HG03432 (cell line): ENCODE measurements at regions not wholly inside any gene's neighbourhood (a gene's known extent, or its start where the extent isn't known, plus 50 kb on each side); places are given as distances from the start of the nearest gene placed in this dataset.
A peak's percentile ranks its signal among the peaks of the same experiment; 100 is the strongest.
"Not testable (repeated sequence)": the region's sequence is repeated elsewhere in the genome, so short reads cannot be mapped to it uniquely, and the experiment has no call there.

Experiments
- ATAC-seq: cut with Tn5 transposase; IDR thresholded peaks from one replicate; pipeline ENCODE4 v1.9.1; 2021; ENCODE audit warnings: mild to moderate bottlenecking, moderate library complexity; ENCODE audit not compliant: unreplicated experiment

DNA sequence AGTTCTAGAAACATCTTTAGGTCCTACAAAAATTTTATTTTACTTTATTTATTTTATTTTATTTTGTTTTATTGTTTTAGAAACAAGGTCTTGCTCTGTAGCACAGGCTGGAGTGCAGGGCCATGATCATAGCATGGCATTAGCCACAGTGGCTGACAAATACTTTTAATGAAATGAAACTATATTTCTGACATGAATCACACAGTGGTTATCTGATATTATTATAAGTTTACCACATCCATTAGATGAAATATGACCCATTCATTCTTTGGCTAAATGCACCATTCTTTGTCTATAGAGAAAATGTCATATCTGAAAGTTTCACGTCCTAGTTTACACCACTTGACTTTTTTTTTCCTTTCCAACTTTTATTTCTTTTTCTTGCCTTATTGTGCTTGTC is 613.4 kb upstream of the ADAMTS5 start:
- ATAC-seq, result no peak

DNA sequence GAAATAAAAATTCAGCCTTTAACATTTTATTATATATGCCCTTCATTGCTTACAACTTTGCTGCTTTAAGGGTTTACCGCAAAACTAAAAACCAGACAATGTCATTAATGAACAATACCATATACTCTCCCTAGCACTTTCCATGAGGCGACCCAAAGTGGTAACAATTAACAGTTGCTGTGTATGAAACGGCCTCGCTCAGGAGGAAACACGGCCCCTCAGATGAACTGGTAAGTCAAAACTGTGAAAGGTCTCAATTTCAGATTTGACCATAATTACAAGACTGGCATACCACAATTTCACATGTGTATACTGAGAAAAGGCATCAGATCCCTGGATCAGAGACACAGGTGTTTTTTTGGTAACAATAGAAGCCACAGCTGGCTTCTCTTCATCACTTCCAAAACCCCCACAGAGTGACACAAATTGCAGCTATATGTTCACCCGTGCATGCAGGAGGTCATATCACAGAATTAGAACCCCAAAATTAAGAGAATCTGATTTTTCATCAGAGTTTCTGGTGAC is 611.9 kb upstream of the ADAMTS5 start:
- ATAC-seq, result no peak

DNA sequence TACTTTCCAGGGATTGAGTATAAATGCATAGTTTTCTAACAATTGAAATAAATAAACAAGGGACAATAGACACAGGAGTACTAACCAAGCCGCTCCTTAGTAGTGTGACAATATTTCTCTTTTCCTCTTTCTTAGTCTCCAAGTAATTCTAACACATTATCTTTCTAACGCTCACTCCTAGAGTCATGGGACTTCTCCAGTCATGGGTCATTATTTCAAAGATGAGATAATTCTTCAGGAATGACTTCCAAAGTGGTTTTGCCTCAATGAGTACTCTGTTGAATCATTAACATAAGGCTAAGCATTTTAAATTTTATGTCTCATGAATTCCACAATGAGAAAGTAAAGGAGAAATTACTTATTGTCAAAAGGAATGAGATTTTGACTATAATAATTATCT is 605.8 kb upstream of the ADAMTS5 start:
- no peak for ATAC-seq

DNA sequence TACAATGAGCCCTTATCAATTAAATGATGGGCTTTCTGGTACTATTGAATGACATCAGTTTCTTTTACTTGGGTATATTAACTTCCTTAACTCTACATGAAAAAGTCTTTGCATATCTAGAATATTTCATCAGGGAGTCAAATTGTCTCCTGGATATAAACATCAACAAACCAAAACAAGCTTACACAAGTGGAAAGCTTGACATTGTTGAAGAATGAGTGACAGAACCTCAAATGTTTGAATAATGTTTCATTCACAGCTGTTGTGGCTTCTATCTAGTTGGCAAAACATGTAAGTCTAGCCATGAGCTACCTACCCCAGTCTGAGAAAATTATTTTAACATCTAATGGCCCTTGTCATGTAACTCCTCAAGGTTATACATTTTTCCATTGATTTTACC is 604.8 kb upstream of the ADAMTS5 start:
- no peak for ATAC-seq

DNA sequence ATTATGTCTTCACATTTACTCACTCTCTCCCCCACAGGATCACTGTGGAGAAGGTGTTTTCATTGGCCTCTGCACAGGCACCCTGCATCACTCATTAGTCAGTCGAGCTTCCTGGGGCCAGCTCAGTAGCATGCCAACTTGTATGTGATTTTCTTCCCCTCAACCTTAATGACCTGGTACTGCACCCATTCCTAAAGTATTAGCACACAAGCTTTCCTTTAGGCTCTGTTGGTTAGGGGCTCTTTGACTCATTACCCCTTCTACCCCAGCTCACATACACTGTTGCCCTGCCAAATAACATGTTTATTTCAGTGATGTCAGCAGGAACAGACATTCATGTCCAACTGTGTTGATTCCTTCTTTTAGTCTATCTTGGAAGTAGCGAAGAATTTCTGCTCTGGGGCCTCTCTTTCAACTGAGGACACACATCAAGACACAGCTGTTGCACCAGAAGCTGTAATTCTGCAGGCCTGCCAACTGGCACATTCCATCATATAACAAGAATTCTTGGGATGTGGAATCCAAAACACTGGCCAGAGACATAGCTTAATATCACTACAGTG is 603.5 kb upstream of the ADAMTS5 start:
- no peak for ATAC-seq

DNA sequence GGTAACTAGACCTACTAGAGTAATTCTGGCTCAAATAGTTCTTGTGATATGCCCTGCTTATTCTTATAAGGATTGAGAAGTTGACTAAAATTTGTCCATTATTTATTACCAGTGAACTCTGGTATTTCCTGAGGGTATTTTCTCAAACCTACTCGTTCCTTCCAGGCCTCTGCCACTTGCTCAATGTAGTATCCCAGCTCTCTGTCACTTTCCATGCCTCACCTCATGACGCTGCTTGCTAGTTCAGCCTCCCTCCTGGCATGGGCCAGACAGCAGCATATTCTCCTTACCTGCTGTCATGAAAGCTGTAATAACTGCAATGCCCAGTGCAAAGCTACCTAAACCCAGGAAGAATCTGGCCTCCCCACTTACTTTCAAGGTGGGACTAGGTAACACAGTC is 602.9 kb upstream of the ADAMTS5 start:
- no peak for ATAC-seq

DNA sequence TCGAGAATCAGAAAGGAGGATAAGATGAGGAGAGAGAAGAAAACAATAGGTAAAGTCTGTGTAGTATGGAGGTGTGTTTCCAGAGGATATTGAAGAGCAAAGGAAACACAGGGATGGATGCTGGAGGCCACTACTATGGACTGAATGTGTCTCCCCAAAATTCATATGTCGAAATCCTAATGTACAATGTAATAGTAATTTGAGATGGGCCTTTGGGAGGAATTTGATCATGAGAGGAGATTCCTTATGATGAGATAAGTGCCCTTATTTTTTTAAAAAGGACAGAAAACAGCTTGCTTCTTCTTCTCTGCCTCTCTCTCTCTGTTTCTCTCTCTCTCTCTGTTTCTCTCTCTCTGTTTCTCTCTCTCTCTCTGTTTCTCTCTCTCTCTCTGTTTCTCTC is 602.2 kb upstream of the ADAMTS5 start:
- ATAC-seq, result no peak

DNA sequence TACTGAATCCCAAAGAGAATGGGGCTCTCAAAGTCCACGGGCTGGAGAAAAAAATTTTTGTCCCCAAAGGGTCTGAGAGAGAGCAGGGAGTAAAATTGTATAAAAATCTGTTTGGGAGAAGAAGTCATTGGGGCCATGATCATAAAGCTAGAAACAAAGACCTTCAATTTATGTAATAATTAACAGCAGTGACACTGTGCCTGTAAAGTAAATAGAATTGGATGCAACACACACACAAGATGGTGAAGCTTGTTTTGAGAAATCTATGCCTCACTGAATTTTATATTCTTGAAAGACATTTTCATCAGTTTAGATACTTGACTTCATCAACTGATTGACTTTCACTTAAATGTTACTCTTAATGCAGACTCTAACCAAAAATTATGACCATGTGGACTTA is 600.5 kb upstream of the ADAMTS5 start:
- ATAC-seq, result no peak

DNA sequence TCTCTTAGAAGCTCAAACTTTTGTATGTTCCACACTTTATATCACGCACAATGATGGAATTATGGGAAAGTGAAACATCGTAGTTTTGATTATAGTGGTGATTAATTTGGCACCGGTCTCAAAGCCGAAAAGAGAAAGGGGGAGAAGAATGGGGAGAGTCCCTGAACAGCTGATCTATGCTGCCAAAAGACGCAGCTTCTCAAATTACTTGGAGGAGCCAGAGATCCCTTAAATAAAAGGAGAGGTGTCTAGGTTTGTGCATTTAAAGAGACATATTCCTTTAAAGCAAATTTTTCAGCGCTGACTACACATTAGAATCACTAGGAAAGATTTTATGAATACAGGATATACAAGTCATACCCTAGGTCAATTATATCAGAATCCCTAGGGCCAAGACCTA is 599.6 kb upstream of the ADAMTS5 start:
- no peak for ATAC-seq

DNA sequence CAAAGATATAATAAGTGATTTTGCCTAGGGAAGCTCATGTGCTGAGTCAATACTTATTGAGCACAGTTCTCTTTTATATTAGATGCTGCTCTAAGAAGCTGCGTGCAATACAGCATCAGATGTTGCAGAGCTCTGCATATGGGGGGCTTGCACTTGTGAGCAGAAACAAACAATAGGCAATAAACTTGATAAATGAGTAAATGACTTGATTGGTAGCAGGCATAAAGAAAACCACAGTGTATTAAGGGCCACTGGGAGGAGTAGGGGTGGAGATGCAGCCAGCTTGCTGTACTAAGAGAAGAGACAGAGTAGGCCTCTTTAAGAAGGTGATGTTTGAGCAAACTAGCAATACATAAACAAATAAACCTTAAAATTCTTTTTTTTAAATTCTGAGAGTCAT is 598.5 kb upstream of the ADAMTS5 start:
- ATAC-seq, result no peak

DNA sequence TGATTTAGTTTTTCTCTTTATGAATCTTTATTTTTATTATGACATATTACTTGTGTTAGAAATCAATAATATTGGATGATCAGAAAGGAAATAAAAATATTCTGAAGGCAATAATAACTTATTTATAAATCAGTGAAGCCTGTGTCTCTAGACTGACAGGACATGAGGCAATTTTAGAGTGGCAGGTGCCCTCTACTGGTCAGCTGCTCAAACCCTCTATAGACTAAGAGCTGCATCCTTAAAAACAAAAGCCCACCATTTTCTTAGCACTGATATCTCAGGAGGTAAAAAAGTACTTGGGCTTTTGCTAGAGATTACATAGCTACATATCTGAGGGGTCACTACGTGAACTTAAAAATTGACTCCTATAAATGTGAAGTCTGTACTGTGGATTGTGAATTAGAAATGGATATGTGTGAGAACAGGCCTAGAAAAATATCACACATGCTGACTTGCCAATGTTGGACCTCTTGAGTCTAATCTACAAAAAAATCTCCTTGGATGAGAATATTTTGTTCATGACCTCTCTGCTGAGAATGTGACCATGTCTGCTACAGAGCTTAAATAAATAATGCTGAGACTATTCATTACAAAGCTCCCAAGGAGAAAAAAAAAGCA is 597.9 kb upstream of the ADAMTS5 start:
- ATAC-seq, result peak; percentile 59

DNA sequence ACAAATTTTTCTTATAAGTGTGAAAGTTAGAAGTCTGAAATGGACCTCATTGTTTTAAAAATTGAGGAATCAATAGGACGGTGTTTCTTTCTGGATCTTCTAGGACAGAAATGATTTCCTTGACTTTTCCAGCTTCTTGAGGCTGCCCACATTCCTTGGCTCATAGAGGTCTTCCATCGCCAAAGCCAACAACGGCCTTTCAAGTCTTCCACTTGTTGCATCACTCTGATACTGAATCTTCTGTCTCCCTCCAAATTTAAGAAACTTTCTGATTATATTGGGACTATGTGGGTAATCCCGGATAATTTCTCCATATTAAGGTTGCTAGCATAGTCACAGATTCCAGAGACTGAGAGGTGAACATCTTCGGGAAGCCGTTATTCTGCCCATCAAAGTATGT is 595.4 kb upstream of the ADAMTS5 start:
- ATAC-seq, result no peak

DNA sequence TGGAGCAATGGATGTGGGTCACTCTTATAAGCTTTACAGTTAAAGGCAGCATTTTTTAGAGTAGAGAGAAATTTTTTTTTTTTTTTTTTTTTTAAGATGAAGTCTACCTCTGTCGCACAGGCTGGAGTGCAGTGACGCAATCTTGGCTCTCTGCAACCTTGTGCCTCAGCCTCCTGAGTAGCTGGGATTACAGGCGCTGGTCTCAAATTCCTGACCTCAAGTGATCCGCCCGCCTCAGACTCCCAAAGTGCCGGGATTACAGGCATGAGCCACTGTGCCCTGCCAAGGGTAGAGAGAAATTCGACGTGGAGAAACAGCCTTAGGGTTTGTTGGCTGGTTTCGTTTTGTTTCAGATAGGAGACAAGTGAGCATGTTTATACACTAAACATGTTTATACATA is 594.2 kb upstream of the ADAMTS5 start:
- ATAC-seq, result no peak

DNA sequence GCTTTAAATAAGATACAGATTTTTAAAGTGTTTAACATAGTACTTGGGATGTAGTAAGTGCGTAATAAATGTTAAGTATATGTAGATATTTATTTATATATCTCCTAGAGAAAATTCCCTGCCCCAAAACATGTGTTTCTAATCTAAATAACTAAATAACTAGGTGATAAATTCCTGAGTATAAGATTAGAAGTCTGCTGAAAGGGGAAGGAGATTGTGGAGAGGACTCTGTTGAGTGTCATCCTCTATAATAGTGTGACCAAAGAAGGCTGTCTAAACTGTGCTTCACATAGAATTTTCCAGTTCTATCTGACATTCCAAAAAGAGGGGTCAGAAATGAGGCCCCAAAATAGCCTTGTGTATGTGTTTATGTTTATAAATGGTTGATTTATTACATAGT is 590.5 kb upstream of the ADAMTS5 start:
- no peak for ATAC-seq

DNA sequence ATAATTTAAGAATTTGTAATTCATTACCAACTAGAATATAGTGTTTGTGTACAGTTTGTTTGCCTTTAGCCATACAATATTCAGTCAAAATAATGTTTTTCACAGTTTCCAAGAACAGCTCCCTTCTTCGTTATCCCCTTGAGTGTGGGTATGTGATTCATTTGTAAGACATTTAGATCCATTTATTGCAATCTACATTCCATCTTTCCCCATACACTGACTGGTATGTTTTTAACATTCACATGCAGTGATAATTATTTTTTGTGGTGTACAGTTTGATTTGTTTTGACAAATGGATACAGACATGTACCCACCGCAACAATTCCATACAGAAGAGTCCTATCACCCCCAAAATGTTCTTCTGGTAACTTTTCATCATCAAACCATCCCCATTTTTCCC is 589.1 kb upstream of the ADAMTS5 start:
- no peak for ATAC-seq

DNA sequence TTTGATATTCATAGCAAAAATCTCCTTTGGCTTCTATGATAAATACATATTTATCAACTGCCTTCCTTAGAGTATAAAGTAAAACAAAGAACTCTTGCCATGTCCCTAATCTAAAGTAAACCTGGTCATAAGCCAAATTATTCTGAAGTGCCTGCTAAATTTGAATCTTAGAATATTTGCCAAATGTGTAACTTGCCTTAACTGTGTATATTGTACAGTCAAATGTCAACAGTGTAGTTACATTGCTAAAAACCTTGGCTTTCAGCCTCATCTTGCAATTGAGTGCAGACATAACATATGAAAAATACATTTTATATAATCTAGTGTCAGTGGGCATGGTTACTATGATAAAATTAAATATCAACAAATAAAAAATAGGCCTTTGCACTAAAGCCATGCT is 583.4 kb upstream of the ADAMTS5 start:
- no peak for ATAC-seq

DNA sequence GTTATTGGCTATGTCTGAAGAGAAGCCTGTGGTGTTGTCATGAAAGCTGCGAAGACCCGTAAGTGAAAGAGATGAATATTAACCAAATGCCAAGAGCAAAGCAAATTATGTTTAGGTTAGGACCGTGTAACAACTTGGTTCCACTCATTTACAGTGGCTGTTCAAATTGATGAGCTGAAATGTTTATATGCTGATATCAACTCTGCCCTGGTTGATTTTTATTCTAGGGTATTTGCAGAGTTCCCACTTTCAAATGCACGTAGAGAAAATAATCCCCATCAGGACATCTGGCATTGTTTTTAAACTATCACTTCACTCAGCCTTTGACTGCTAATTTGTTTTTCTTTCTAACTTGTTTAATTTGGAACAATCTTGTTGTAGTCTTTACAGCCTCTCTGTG is 581.6 kb upstream of the ADAMTS5 start:
- no peak for ATAC-seq

DNA sequence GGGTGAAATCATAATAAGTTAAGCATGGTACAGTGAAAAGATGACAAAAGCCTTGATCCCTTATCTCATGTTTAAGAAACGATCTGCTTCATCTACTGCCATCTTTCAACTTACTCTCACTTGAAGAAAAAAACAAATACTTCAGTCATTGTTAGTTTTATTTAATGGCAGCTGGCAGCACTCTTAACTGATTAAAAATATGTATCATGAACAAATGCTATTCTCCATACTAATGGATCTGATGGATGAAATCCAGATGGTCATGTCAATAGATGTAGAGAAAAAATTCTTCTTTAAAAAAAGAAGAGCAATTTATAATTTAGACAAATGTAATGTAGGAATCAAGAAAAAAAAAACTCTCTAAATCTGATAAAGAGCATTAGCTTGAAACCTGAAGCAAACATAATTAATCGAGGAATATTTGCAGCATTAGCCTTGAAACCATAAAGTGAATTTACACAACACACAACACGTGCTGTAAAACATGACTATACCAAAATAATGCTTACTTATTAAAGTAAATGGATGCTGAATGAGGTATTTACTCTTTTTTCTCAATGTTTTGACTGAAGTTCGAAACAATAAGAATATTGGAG is 579.0 kb upstream of the ADAMTS5 start:
- ATAC-seq, result no peak

DNA sequence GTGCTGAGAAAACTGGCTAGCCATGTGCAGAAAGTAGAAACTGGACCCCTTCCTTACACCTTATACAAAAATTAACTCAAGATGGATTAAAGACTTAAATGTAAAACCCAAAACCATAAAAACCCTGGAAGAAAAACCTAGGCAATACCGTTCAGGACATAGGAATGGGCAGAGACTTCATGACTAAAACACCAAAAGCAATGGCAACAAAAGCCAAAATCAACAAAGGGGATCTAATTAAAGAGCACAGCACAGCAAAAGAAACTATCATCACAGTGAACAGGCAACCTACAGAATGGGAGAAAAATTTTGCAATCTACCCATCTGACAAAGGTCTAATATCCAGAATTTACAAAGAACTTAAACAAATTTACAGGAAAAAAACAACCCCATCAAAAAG is 575.2 kb upstream of the ADAMTS5 start:
- ATAC-seq, result not testable (repeated sequence)

DNA sequence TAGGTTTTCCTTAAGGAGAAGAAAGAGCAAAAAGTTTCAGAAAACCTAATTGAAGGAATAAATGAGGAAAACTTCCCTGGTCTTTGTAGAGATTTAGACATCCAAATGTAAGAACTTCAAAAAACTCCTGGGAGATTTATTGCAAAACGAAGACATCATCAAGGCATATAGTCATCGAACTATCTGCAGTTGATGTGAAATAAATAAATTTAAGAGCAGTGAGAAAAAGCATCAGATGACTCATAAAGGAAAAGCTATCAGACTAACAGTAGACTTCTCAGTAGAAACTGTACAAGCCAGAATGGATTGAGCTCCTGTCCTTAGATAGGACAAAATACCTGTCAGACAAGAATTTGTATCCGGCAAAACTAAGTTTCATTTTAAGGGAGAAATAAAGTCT is 569.4 kb upstream of the ADAMTS5 start:
- no peak for ATAC-seq

DNA sequence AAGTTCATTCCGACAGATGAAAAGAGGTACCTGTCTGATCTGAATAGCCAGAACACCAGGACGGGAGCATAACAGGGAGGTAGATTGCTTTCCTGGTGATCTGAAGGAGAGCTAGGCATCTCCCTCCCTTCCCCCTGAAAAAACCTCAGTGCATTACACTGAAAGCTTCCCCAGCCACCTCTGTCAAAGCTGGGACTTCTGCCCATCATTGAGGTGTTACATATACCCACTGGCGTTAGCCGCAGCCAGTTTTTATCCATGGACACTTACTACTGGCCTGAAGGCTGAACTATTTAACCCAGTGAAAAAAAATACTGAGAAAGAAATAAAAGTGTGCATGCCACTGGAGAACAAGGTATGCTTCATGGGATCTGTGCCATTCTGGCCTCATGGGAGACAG is 568.3 kb upstream of the ADAMTS5 start:
- no peak for ATAC-seq

DNA sequence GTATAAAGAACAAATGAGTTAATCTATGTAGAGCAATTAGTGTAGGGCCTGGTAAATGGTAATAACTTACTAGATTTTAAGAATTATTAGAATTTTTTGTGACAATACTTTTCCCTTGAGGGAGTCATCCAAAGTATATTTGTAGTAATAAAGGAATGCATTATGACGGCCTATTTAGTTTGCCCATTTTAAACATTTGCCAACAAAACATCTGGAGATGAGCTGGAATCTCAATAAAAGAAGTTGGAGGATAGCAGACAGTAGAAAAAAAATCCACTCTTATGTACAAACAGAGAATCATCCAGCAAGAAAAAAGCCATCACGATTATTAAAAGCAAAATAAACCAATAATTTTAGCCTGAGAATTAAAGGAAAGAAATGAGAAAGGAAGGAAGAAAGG is 567.3 kb upstream of the ADAMTS5 start:
- no peak for ATAC-seq

DNA sequence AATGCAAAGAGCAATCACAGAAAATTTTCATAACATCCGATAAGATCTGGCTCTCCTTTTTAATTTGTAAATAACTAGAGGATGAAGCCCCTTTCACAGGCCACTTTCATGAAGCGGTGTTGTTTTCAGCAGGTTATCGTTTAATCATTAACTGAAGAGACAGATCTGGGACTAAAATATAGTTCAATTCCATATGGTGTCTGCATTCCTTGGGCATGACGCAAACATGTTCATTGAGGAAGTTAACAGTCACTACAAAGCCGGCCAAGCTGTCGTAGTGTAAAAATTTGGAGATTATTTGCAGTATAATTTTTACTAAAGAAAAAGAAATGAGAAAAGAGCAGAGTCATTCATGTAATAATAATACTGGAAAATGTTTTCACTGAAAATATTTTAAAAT is 565.2 kb upstream of the ADAMTS5 start:
- ATAC-seq, result no peak
